NB4 (cell line): ENCODE measurements at regions not wholly inside any gene's neighbourhood (a gene's known extent, or its start where the extent isn't known, plus 50 kb on each side); places are given as distances from the start of the nearest gene placed in this dataset.

Experiments used
- CTCF ChIP-seq: IDR thresholded peaks from one replicate; pipeline ENCODE4 v1.5.1; 2012; ENCODE audit warnings: low read depth, low read length
- MAX ChIP-seq: IDR thresholded peaks from 2 replicates; pipeline ENCODE4 v1.6.1; 2011; ENCODE audit warnings: low read depth, low read length
- POLR2A ChIP-seq: IDR thresholded peaks from 2 replicates; pipeline ENCODE4 v1.6.1; 2011; ENCODE audit warnings: mild to moderate bottlenecking; ENCODE audit not compliant: insufficient read length; ENCODE audit errors: extremely low read depth

GRCh38 chr4:12545812-12546211, 938.3 kb downstream of the RAB28 start:
- TF ChIP-seq CTCF (no peak), POLR2A (no peak), MAX (no peak)
